GM18867 (cell line): ENCODE measurements at regions not wholly inside any gene's neighbourhood (a gene's known extent, or its start where the extent isn't known, plus 50 kb on each side); places are given as distances from the start of the nearest gene placed in this dataset.
"Not testable (repeated sequence)": the region's sequence is repeated elsewhere in the genome, so short reads cannot be mapped to it uniquely, and the experiment has no call there.

ENCODE experiments used
- ATAC-seq: cut with Tn5 transposase; IDR thresholded peaks from one replicate; pipeline ENCODE4 v1.9.1; 2021; ENCODE audit warnings: mild to moderate bottlenecking, moderate library complexity; ENCODE audit not compliant: unreplicated experiment

- ATAC-seq, result no peak
Observed at GRCh38 chr18:51248685-51249084, 51.2 kb upstream of the MEX3C start.

GRCh38 chr18:51250006-51250405, 52.5 kb upstream of the MEX3C start:
- no peak for ATAC-seq

- ATAC-seq, result no peak
Observed at GRCh38 chr18:51250458-51251024, 53.1 kb upstream of the MEX3C start.

GRCh38 chr18:51251625-51252024, 54.1 kb upstream of the MEX3C start:
- peak; percentile 100 for ATAC-seq

- ATAC-seq, result no peak
Observed at GRCh38 chr18:51253476-51253875, 56.0 kb upstream of the MEX3C start.

GRCh38 chr18:51255693-51256092, 58.2 kb upstream of the MEX3C start:
- no peak for ATAC-seq

- ATAC-seq, result no peak
Observed at GRCh38 chr18:51257150-51257549, 59.7 kb upstream of the MEX3C start.

- ATAC-seq, result no peak
Observed at GRCh38 chr18:51260118-51260517, 62.6 kb upstream of the MEX3C start.

GRCh38 chr18:51266077-51266476, 68.6 kb upstream of the MEX3C start:
- ATAC-seq, result not testable (repeated sequence)

GRCh38 chr18:51266773-51267172, 69.3 kb upstream of the MEX3C start:
- ATAC-seq, result no peak

GRCh38 chr18:51273437-51273836, 76.0 kb upstream of the MEX3C start:
- ATAC-seq, result no peak

GRCh38 chr18:51275712-51276476, 78.4 kb upstream of the MEX3C start:
- no peak for ATAC-seq

GRCh38 chr18:51278045-51278649, 80.7 kb upstream of the MEX3C start:
- no peak for ATAC-seq

GRCh38 chr18:51279367-51279984, 82.0 kb upstream of the MEX3C start:
- peak; percentile 68 for ATAC-seq

- no peak for ATAC-seq
Observed at GRCh38 chr18:51287818-51288508, 90.5 kb upstream of the MEX3C start.

GRCh38 chr18:51288582-51288981, 91.1 kb upstream of the MEX3C start:
- no peak for ATAC-seq

- no peak for ATAC-seq
Observed at GRCh38 chr18:51290860-51291259, 93.4 kb upstream of the MEX3C start.

- ATAC-seq, result no peak
Observed at GRCh38 chr18:51300912-51301311, 103.4 kb upstream of the MEX3C start.

- peak; percentile 60 for ATAC-seq
Observed at GRCh38 chr18:51301376-51301775, 103.9 kb upstream of the MEX3C start.

- no peak for ATAC-seq
Observed at GRCh38 chr18:51316677-51317076, 119.2 kb upstream of the MEX3C start.

GRCh38 chr18:51321696-51322095, 124.2 kb upstream of the MEX3C start:
- ATAC-seq, result no peak
